NAMALWA (cell line): ENCODE measurements at regions not wholly inside any gene's neighbourhood (a gene's known extent, or its start where the extent isn't known, plus 50 kb on each side); places are given as distances from the start of the nearest gene placed in this dataset.
"Not testable (repeated sequence)": the region's sequence is repeated elsewhere in the genome, so short reads cannot be mapped to it uniquely, and the experiment has no call there.

Source experiments
- DNase-seq: peaks from one replicate; pipeline ENCODE4 v3.0.0-alpha.2; 2015; ENCODE audit warnings: low spot score

DNA sequence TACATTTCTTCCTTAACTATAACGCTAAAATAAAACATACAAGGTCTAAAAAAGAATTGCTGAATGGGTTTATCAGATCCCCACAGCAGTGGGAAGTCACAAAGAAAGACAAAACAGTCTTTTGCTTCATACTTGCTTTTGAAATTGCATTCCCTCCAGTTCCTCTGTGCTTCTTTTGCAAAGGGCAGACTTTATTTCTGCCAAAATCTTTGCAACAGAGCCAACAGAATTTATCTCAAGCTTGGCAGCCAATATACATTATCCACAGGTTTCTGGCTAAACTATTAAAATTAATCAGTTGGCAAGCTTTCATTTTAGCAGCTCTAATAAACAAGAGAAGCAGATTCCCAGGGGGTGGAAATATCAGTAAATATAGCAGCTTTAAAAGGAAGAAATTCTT lies 378.9 kb upstream of the CA10 start:
- no peak for DNase-seq

DNA sequence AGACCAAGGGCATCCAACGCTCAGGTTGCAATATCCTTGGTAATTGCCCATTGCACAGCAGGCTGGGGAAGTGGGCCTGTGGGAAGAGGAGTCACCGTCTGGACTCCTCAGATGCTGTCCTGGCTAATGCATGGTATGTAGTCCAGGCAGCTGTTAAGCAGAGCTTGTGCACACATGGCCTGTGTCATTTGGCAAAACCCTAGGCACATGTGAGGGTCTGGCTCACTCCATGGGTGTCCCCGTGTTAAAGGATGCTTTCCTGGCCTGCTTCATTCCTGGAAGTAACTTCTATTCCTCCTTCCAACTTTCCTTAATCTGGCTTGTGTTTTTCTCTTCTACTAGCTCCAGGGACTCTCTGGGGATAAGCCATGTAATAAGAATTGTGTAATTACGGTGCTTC lies 378.0 kb upstream of the CA10 start:
- DNase-seq: no peak

DNA sequence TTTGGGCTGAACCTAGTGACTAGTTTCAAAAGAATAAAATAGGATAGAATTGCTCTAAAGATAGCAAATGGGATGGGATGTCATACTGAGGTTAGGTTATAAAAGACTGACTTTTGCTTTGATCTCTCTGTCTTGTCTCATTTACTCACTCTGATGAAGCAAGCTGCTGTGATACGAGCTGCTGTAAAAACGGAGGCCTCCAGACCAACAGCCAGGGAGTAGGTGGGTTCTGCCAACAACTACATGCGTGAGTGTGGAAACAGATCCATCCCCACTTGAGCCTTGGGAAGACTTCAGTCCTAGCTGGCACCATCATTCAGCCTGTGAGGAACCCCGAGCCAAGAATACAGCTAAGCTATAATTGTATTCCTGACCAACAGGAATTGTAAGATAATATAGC lies 373.9 kb upstream of the CA10 start:
- DNase-seq: no peak

DNA sequence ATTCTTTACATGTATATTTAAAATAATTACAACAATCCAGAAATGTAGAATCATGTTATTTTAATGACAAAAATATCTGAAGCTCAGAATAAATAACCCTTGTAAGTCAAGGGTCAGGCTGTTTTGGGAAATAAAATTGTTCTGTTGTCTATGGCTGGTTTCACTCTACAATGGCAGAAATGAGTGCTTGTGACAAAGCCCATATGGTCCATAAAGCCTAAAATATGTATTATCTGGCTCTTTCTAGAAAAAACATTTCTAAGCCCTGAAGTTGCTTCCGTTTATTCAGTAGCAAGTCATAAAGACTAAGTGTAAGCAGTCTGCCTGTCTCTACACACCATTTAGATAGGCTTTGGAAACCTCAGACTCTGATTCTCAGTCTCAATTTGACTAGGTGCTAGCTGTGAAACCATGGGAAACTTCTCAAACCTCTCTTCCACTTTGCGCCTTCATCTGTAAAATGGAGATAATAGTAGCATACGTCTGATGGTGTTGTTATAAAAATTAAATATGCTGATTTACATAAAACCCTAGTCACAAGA lies 365.7 kb upstream of the CA10 start:
- no peak for DNase-seq

DNA sequence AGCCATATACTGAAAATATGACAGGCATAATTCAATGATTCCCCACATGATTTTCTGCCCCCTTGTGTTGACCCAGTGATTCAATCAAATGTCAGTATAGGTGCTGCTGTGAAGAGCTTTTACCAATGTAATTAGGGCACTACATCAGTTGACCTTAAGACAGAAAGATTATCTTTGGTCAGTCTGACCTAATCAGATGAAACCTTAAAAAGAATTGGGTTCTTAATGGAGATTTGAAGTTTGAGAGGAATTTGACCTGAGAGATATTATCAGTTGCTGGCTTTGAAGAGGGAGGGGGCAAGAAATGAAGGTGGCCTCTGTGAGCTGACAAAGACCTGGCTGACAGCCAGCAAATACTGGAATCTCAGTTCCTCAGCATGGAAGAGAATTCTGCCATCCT lies 358.7 kb upstream of the CA10 start:
- DNase-seq: no peak

DNA sequence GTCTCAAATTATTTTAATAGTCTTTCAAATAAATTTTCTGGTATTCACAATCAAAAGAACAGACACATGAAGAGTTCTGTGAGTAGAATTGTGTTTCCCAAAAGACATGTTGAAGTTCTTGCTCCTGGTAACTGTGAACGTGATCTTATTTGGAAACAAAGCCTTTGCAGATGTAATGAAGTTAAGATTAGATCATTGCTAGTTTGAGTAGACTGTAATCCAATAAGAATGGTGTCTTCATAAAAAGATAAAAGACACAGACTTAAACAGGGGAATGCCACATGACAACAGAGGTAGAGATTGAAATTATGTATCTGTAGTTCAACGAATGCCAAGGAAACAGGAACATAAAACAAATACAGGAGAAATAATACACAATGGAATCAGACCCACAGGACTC lies 357.4 kb upstream of the CA10 start:
- no peak for DNase-seq

DNA sequence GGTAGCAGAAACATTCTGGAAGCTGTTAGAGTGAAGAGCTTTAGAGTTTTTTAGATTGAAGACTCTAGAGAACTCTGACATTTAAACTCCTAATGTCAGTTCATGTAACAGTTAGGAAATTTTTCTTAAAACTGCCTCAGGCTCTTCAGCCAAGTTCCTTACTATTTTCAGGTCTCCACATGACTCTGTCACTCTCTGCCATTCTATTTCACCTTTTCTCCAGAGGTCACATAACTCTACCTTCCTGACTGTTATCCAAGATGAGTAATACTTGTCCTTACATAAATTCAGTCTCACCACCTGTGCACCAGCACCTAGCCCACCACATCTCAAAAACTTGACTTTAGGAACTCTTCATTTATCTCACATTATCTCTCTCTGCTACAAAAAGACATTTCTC lies 347.1 kb upstream of the CA10 start:
- no peak for DNase-seq

DNA sequence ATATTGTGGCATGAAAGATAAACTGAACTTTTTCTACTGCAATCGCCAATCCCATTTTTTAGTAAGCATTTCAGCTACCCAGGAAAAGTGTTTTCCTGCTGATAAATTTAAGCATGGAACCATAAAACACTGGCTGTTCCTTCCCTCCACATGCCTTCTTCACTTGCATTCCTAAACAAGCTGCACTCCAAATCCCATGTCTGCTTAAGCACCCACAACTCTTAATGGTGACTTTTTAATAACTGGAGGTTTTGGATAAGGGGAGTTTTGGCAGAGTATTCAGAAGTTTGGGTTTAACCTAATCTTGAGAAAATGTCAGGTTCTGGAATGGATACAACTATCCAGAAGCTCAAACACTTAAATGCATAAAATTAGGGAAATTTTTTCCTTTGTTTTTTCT lies 345.6 kb upstream of the CA10 start:
- no peak for DNase-seq

DNA sequence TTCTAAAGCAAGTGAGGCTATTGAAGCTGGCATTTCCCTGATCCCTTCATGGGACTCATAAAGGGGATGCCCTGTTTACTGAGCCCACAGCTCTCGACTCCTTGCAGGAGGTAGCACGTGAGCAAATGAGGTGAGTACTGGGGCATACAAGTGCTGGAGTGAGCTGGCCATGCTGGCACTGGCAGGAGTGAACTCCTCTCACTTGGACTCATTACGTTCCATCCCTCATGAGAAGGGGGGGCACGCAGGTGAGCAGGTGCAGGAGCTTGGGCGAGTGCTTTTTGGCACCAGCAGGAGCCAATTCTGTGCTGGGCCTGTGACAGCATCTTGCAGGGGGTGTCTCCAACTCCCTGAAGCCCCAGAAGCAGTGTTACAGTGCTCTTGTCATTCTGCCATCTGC lies 337.1 kb upstream of the CA10 start:
- no peak for DNase-seq

DNA sequence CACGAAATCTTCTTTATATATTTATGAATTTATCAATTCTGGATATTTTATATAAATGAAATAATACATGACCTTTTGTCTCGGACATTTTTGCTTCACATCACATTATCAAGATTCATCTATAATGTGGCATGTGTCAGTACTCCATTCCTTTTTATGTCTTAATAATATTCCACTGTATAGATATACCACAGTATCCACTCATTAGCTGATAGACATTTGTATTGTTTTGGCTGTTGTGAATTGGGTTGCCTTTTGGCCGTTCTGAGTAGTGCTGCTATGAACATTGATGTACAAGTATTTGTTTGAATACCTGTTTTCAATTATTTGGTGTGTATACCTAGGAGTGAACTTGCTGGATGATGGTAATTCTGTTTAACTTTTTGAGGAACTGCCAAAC lies 323.8 kb upstream of the CA10 start:
- DNase-seq: no peak

DNA sequence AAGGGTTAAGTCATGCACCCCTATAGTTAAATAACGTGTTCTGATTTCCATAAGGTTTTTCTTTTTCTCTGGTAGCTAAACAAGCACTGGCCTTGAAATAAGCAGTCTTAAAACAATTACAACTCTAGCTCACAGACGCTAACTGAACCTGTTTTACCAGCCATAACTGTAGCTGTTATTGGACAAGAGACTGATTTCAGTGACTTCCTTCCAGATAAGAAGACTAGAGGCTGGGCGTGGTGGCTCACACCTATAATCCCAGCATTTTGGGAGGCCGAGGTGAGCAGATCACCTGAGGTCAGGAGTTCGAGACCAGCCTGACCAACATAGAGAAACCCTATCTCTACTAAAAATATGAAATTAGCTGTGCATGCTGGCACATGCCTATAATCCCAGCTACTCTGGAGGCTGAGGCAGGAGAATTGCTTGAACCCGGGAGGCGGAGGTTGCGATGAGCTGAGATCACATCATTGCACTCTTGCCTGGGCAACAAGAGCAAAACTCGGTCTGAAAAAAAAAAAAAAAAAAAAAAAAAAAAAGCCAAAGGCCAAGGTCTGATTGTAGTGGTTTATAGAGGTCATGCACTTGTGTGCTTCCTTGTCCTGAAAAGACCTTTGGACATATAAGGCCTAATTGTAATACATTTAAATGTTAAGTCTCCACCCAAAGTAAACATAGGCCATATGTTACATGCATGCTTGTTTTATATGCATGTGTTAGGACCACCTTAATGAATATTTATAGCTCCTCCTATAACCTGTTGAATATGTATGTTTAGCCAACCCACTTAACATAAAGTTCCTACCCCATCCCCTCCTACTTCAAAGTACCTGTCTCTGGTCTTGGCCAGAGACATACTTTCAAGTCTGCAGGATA lies 319.5 kb upstream of the CA10 start:
- DNase-seq: no peak

DNA sequence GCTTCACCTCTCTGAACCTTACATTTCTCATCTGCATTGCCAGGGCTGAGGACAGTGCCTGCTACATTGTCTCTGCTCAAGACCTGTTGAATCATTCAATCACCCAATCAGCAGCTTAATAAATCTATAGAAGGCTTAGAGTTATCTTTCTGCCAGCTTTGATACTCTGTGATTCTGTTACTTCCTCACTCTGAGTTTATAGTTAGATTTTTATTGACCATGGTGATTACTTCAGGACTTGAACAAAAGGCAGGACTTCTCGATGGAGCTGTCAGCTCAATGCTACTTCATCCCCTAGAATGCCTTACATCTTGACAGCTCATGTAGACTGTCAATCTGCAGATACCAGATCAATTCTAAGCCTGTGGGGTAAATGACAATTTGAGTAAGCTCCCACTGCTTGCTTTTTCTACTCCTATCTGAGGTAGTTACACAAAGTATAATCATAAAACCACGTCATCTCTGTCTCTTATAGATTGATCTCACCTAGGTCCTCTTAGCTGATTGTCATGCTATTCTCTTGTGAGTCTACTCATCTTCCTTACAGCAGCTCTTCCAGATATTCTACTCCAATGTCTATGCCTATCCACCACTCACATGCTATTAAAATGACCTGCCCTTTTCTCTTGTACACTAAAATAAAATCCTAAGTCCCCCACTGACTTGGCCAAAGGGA lies 318.3 kb upstream of the CA10 start:
- no peak for DNase-seq

DNA sequence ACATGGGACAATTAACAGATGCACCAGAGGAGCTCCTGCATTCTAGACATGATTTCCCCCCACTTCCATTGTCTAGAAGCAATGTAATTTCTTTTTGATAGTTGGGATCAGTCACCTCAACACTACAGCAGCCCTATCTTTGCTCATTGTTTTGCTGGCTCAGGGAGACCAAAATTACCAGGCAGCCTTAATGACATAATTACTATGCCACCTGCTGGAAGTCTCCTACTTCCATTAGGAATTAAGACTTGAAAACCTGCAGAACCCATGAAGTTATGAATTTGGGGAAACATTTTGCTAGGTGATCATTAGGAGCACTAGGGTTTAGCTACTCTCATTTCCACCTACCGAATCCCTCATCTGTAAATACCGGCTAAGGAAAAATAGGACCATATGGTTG lies 312.0 kb upstream of the CA10 start:
- no peak for DNase-seq

DNA sequence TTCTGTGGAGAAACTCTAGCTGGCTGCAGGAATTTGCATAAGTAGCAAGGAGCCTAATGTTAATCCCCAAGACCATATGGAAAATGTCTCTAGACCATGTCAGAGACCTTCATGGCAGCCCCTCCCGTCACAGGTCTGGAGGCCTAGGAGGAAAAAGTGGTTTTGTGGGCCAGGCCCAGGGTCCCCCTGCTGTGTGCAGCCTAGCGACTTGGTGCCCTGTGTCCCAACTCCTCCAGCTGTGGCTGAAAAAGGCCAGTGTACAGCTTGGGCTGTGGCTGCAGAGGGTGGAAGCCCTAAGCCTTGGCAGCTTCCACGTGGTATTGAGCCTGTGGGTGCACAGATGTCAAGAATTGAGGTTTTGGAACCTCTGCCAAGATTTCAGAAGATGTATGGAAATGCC lies 306.9 kb upstream of the CA10 start:
- DNase-seq: no peak

DNA sequence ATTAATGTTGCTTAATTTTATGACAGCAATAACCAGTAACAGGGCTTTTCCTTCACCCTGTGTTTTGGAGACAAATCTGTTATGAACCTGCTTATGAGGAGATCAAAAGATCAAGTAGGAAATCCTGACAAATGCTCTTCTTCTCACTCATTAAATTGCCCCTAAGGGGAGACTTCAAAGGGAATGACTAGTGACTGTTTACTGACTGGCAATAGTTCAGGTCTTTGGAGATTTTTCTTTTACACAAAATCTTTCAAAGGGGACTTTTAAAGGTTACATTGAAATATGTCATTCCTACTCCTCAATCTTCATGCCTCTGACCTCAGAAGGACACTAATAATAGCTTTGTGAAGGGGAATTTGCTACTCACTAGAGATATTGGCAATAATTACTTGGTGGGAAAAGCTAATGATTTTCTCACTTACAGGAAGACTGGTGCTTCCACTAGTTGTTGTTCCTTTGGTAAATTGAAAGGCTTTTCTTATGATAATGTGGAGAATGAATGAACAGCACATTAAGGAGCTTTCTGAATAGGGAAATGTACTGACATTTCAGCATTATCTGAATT lies 292.9 kb upstream of the CA10 start:
- DNase-seq: no peak

DNA sequence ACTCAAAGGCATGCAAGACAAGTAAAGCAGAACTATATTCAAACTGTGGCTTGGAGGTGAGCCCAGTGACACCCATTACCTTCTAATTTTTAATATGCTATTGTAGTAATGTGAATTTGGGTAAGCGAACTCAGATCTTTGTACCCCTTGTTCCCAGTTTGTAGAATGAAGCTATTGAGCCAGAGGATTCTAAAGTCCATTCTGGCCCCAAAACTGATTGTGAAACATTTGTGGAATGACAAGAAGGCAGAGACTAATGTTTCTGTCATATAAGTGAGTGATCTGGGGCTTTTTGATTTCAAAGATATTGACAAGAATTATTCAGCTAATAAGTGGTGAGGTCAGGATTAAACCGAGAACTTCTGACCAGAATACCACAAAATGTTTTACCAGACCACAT lies 283.8 kb upstream of the CA10 start:
- DNase-seq: no peak

DNA sequence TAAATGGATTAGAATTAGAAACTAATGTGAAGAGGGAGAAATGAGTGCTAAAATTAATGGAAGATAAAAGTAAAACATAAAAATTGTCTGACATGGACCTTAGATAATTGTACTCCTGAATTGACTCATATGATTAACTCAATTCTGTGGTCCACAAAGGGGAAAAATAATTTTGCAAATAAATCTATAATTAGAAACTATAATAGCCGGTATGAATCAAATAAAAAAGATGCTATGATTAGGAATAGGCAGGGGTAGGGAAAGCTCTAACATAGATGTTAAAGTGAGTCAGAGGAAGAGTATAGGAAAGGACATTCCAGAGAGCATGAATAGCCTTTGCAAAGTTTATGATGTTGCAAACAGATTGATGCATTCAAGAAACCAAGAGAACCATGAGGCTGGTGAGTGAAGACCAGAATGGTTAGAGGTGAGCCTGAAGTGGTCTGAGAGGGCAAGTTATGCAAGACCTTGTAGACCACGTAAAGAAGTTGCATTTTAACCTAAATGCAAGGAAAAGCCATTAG lies 262.1 kb upstream of the CA10 start:
- DNase-seq: no peak

DNA sequence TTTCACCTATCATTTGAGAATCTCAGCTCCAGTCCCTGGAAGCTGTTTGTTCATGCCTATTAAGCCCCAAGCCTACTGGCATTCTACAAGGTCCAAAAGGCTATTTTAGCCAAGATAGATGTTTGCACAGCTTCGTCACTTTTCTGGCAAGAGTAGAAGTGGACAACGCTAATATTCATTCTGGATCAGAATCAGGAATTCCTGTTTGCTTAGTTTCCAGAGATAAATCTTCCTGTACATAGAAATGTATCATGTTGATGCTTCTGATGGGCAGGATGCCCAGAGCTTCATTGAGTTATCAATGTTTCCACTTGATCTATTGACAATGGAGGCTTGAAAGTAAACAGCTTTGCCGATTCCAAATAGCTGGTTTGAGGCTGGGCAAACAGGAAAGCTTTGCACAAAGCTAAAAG lies 260.7 kb upstream of the CA10 start:
- DNase-seq: no peak

DNA sequence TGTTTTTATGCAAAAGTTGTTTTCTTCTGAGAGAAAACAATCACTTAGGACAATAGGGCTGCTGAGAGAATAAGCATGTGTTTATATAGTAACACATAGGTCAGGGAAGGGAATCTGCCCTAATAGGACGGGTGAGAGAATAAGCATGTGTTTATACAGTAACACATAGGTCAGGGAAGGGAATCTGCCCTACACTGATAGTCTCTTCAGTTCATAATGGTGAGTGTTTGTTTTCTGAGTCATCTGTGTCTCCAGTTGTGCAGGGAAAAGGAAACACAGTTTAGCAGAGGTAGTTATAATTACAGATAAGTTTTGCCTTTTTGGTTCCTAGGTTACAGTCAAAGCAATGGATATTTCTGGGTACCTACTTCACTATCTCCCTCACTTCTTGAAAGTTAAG lies 252.3 kb upstream of the CA10 start:
- no peak for DNase-seq

DNA sequence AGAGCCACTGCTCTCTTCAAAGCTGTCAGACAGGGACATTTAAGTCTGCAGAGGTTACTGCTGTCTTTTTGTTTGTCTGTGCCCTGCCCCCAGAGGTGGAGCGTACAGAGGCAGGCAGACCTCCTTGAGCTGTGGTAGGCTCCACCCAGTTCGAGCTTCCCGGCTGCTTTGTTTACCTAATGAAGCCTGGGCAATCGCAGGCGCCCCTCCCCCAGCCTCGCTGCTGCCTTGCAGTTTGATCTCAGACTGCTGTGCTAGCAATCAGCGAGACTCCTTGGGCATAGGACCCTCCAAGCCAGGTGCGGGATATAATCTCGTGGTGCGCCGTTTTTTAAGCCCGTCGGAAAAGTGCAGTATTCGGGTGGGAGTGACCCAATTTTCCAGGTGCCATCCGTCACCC lies 250.7 kb upstream of the CA10 start:
- DNase-seq: not testable (repeated sequence)

DNA sequence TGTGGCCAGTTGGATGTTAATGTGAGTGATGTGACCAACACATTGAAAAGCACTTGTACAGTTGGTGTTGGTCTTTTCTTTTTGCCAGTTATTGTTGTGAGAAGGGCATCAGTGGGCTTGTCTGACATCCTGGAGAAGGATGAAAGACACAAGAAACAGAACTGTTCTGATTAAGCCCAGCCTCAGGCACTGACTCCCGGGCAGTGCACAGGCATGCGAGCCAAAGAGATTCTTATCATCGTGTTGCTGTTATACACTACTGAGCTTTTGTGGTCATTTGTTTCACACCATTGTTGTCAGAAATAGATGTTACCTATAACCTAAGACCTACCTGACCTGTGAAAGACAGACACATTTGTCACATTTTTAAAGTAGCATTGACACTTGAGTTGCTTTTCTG lies 236.8 kb upstream of the CA10 start:
- DNase-seq: no peak

DNA sequence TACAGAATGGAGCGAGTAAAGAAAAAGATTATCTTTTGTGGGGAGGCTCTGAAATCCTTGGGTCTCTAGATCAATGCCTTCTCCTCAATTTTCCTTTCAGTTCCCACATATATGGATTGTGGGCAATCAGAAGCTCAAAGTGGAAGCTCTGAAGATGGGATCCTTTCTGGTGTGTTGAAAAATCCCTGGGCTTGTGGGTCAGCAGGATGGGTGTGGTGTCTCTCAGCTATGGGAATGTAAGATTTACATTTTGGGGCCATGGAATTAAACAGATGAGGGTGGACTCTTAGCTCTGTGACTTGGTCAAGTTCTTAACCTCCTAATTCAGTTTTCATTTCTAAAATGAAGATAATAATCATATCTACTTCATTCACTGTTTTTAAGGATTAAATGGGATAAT lies 231.9 kb upstream of the CA10 start:
- no peak for DNase-seq

DNA sequence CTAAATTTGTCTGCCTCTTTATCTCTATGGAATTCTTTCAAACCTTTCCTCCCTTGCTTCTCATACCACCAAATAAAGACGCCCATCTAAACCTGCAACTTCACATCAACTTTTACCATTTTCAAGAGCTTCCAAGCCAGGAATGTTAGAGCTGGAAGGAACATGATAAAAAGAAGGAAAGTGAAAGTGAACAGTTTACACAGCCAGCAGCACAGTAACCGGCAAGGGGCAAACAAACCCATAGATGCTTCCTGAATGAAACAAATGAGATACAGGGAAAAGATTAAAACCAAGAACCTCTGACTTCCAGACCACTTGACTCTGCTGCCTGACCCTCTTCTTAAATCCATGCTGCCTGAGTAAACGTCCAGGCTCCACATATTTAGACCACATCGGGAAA lies 231.1 kb upstream of the CA10 start:
- no peak for DNase-seq
